HFFc6 (cell line): ENCODE measurements at regions not wholly inside any gene's neighbourhood (a gene's known extent, or its start where the extent isn't known, plus 50 kb on each side); places are given as distances from the start of the nearest gene placed in this dataset.

Source experiments
- DNase-seq: peaks from one replicate; pipeline ENCODE4 v3.0.0-alpha.2; 2018
- H3K27ac Mint-ChIP-seq: 2 replicates; pipeline ENCODE4 v1.8.0; 2020; ENCODE audit warnings: mild to moderate bottlenecking, mixed read lengths
- H3K27me3 Mint-ChIP-seq: 2 replicates; pipeline ENCODE4 v1.8.0; 2021; ENCODE audit warnings: mild to moderate bottlenecking, moderate library complexity, mixed read lengths; ENCODE audit not compliant: insufficient read depth
- H3K36me3 Mint-ChIP-seq: 2 replicates; pipeline ENCODE4 v1.8.0; 2021; ENCODE audit warnings: low read depth, mixed read lengths
- H3K4me1 Mint-ChIP-seq: 2 replicates; pipeline ENCODE4 v1.8.0; 2020; ENCODE audit warnings: low read depth, mixed read lengths
- H3K4me3 Mint-ChIP-seq: 2 replicates; pipeline ENCODE4 v1.8.0; 2020; ENCODE audit warnings: mild to moderate bottlenecking, moderate library complexity, mixed read lengths
- H3K9me3 Mint-ChIP-seq: 2 replicates; pipeline ENCODE4 v1.8.0; 2020; ENCODE audit warnings: mild to moderate bottlenecking, mixed read lengths
- TF ChIP-seq, protein P1 (sequence below): fragments of 200-600 bp; sonication (generic); IDR thresholded peaks from 2 replicates; pipeline ENCODE4 v1.5.0; 2021; ENCODE audit warnings: antibody characterized with exemption, mild to moderate bottlenecking

DNA sequence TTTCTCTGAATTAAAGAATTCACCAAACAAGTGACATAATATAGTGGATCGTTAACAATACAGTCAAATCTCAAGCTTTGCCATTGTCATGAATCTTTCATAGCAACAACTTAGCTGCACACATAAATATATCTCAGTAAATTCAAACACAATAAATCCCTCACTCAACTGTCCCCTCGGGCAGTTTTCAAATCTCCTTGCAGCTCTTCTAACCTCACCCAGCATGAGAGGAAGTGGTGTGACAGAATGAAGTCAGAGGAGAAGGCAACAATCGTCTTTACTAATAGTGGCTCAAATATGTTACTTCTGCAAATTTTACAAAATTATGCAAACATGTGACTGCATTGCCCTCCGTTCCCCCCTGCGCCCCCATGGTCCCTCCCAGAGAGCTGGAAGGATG lies 148.2 kb downstream of the RAP2A start:
- Mint-ChIP-seq H3K4me1 (no peaks in the 10 kb centered on the region), H3K9me3 (no peaks in the 10 kb centered on the region; the same call in 1 of the 2 replicates), H3K27me3 (peaks cover 5% of the 10 kb centered on the region), H3K27ac (no peak overlapping the region), H3K4me3 (no peak overlapping the region), H3K36me3 (no peaks in the 10 kb centered on the region)
- TF ChIP-seq, protein P1, sequence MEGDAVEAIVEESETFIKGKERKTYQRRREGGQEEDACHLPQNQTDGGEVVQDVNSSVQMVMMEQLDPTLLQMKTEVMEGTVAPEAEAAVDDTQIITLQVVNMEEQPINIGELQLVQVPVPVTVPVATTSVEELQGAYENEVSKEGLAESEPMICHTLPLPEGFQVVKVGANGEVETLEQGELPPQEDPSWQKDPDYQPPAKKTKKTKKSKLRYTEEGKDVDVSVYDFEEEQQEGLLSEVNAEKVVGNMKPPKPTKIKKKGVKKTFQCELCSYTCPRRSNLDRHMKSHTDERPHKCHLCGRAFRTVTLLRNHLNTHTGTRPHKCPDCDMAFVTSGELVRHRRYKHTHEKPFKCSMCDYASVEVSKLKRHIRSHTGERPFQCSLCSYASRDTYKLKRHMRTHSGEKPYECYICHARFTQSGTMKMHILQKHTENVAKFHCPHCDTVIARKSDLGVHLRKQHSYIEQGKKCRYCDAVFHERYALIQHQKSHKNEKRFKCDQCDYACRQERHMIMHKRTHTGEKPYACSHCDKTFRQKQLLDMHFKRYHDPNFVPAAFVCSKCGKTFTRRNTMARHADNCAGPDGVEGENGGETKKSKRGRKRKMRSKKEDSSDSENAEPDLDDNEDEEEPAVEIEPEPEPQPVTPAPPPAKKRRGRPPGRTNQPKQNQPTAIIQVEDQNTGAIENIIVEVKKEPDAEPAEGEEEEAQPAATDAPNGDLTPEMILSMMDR = no peak
- DNase-seq = no peak

DNA sequence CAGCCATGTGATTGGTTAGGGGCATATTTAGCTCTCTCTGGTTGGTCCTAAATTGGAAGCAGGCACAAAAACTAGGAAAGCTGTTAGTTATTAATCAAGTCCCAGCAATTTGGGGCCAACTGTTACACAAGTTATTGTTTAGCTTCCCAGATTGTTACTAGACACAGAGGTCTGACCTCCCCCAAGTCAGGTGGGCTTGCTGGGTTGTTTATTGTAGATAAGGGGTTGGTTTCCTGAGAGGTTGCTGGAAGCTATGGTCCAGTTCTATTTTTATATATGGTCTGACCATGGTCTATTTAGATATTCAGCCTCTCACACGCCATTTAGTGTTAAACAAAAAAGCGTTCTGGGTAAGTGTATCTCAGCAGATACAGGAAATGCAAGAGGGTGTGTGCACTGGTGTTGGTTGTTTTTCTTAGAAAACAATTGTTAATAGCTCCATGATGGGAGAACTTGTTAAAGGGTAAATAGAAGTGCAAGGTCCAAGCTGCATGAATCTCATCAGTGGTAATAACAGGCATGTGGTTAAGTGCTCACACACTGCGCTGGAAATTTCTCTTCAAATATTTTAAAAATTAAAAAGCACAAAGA lies 150.0 kb downstream of the RAP2A start:
- H3K4me3 Mint-ChIP-seq = no peak overlapping the region
- H3K27me3 Mint-ChIP-seq = peaks cover 5% of the 10 kb centered on the region
- H3K36me3 Mint-ChIP-seq = no peaks in the 10 kb centered on the region
- no peak for DNase-seq
- no peaks in the 10 kb centered on the region for H3K4me1 Mint-ChIP-seq
- H3K27ac Mint-ChIP-seq = no peak overlapping the region
- no peaks in the 10 kb centered on the region; the same call in 1 of the 2 replicates for H3K9me3 Mint-ChIP-seq
- TF ChIP-seq, protein P1 = no peak

DNA sequence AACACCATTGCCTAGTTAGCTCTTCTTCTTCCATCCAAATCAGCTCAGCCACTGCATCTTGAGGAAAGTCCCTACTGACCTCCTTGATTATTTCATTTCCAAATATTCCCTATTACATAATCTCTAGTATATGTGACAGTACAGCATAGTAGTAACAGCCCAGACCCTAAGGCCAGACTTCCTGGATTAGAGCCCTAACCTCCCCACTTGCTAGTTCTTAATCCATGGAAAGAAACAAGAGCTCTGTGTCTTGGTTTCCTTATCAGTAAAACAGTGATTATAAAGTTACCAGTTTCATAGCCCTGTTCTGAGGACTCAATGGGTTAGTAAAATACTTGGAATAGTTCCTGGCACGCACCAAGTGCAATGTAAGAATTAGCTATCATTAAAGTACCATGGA lies 153.0 kb downstream of the RAP2A start:
- H3K9me3 Mint-ChIP-seq = no peaks in the 10 kb centered on the region; the same call in 1 of the 2 replicates
- H3K4me1 Mint-ChIP-seq = no peaks in the 10 kb centered on the region
- peaks cover 3% of the 10 kb centered on the region; the same call in 1 of the 2 replicates for H3K27me3 Mint-ChIP-seq
- H3K4me3 Mint-ChIP-seq = no peak overlapping the region
- no peaks in the 10 kb centered on the region for H3K36me3 Mint-ChIP-seq
- no peak for DNase-seq
- TF ChIP-seq, protein P1 = no peak
- no peak overlapping the region for H3K27ac Mint-ChIP-seq

DNA sequence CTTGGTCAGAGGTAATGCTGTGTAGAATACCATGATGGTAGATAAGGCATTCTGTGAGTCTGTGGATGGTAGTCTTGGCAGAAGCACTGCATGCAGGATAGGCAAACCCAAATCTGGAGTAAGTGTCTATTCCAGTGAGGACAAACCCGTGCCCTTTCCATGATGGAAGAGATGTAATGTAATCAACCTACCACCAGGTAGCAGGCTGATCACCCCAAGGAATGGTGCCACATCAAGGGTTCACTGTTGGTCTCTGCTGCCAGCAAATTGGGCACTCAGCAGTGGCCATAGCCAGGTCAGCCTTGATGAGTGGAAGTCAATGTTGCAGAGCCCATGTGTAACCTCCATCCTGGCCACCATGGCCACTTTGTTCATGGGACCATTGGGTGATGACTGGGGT lies 155.0 kb downstream of the RAP2A start:
- Mint-ChIP-seq H3K27ac (no peak overlapping the region), H3K36me3 (no peaks in the 10 kb centered on the region), H3K4me3 (no peak overlapping the region), H3K27me3 (peaks cover 3% of the 10 kb centered on the region; the same call in 1 of the 2 replicates), H3K4me1 (no peaks in the 10 kb centered on the region), H3K9me3 (no peaks in the 10 kb centered on the region)
- TF ChIP-seq, protein P1 = 0 out of 2 replicates have a peak, but pooled peaks have one; percentile 7
- no peak for DNase-seq

DNA sequence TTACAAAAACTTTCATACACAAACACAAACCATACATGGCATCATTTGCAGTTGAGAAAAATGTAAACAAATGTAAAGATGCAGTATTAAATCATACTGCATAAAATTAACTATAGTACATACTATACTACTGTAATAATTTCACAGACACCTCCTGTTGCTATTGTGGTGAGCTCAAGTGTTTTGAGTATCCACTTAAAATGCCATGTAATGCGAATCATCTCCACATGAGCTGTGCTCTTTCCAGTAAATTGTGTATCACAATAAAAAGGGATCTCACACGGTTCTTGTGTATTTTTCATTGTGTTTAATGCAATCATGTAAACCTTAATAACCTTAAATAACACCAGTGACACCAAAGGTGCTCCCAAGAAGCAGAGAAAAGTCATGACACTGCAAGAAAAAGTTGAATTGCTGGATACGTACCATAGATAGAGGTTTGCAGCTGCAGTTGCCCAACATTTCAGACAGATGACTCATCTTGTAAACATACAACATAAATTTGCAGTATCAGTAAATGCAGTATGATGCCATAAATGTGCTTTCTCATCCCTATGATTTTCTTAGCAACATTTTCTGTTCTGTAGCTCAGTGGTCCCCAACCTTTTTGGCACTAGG lies 166.6 kb downstream of the RAP2A start:
- no peaks in the 10 kb centered on the region for H3K36me3 Mint-ChIP-seq
- H3K27ac Mint-ChIP-seq = no peak overlapping the region
- H3K4me3 Mint-ChIP-seq = no peak overlapping the region
- no peaks in the 10 kb centered on the region; the same call in 1 of the 2 replicates for H3K9me3 Mint-ChIP-seq
- peaks cover 4% of the 10 kb centered on the region; the same call in 1 of the 2 replicates for H3K4me1 Mint-ChIP-seq
- DNase-seq = peak; percentile 18
- TF ChIP-seq, protein P1 = no peak
- no peaks in the 10 kb centered on the region for H3K27me3 Mint-ChIP-seq
